ENCODE measurements at regions not wholly inside any gene's neighbourhood (a gene's known extent, or its start where the extent isn't known, plus 50 kb on each side); places are given as distances from the start of the nearest gene placed in this dataset.
A peak's percentile ranks its signal among the peaks of the same experiment; 100 is the strongest.

DNA sequence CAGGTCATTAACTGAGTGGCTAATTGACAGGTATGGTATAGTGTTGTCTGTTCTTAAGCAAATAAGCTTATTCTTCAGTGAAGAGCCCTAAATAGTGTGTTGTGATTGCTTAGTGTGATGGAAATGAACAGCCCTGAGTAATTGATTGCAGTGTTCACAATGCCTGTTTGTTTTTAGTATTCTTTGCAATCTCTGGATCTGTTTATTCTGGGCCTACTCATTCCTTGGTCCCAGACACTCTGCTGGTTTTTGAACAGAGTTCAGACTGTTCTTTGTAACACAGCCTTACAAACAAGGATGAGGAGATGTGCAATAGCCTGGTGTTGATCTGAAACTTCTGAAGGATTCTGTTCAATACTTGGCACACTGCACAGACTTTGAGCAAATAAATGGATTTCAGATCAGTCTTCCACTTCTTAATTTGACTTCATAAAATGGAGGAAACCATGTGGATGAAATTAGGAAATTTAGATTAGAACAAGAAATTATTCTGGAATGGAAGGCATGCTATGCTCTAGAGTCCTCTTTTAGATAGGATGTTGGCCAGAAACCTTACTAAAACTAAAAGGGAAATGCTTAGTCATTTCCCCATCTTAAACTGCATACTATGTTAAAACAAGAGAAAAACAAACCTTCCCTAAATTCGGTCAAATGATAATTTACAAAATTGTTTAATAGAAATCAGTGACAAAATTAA, 444.2 kb upstream of the SEMA3D start:
- TF ChIP-seq SPI1 (IDR thresholded peaks at IDR 0.05; ENCODE audit: borderline replicate concordance, low read depth) (peak; percentile 7; the same call in 1 of the 2 replicates), POLR2AphosphoS5 (IDR thresholded peaks at IDR 0.05; ENCODE audit: low read depth) (no peak)
- TF ChIP-seq, protein P1, sequence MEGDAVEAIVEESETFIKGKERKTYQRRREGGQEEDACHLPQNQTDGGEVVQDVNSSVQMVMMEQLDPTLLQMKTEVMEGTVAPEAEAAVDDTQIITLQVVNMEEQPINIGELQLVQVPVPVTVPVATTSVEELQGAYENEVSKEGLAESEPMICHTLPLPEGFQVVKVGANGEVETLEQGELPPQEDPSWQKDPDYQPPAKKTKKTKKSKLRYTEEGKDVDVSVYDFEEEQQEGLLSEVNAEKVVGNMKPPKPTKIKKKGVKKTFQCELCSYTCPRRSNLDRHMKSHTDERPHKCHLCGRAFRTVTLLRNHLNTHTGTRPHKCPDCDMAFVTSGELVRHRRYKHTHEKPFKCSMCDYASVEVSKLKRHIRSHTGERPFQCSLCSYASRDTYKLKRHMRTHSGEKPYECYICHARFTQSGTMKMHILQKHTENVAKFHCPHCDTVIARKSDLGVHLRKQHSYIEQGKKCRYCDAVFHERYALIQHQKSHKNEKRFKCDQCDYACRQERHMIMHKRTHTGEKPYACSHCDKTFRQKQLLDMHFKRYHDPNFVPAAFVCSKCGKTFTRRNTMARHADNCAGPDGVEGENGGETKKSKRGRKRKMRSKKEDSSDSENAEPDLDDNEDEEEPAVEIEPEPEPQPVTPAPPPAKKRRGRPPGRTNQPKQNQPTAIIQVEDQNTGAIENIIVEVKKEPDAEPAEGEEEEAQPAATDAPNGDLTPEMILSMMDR (IDR thresholded peaks at IDR 0.05; ENCODE audit: insufficient read depth, low read length), result no peak
- TF ChIP-seq, protein P2, sequence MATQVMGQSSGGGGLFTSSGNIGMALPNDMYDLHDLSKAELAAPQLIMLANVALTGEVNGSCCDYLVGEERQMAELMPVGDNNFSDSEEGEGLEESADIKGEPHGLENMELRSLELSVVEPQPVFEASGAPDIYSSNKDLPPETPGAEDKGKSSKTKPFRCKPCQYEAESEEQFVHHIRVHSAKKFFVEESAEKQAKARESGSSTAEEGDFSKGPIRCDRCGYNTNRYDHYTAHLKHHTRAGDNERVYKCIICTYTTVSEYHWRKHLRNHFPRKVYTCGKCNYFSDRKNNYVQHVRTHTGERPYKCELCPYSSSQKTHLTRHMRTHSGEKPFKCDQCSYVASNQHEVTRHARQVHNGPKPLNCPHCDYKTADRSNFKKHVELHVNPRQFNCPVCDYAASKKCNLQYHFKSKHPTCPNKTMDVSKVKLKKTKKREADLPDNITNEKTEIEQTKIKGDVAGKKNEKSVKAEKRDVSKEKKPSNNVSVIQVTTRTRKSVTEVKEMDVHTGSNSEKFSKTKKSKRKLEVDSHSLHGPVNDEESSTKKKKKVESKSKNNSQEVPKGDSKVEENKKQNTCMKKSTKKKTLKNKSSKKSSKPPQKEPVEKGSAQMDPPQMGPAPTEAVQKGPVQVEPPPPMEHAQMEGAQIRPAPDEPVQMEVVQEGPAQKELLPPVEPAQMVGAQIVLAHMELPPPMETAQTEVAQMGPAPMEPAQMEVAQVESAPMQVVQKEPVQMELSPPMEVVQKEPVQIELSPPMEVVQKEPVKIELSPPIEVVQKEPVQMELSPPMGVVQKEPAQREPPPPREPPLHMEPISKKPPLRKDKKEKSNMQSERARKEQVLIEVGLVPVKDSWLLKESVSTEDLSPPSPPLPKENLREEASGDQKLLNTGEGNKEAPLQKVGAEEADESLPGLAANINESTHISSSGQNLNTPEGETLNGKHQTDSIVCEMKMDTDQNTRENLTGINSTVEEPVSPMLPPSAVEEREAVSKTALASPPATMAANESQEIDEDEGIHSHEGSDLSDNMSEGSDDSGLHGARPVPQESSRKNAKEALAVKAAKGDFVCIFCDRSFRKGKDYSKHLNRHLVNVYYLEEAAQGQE (IDR thresholded peaks at IDR 0.05; ENCODE audit: insufficient replicate concordance, low read depth), result no peak
- Histone ChIP-seq H3K27ac (replicated peaks) (peak overlapping the region; percentile 21), H3K4me3 (replicated peaks; ENCODE audit: insufficient read depth, low read length) (no peak overlapping the region), H3K27me3 (ENCODE audit: insufficient read depth, poor library complexity, severe bottlenecking) (no peaks in the 10 kb centered on the region)
- DNase-seq (ENCODE audit: low read depth in 1 of 2, low spot score in 1 of 2), result no peak

DNA sequence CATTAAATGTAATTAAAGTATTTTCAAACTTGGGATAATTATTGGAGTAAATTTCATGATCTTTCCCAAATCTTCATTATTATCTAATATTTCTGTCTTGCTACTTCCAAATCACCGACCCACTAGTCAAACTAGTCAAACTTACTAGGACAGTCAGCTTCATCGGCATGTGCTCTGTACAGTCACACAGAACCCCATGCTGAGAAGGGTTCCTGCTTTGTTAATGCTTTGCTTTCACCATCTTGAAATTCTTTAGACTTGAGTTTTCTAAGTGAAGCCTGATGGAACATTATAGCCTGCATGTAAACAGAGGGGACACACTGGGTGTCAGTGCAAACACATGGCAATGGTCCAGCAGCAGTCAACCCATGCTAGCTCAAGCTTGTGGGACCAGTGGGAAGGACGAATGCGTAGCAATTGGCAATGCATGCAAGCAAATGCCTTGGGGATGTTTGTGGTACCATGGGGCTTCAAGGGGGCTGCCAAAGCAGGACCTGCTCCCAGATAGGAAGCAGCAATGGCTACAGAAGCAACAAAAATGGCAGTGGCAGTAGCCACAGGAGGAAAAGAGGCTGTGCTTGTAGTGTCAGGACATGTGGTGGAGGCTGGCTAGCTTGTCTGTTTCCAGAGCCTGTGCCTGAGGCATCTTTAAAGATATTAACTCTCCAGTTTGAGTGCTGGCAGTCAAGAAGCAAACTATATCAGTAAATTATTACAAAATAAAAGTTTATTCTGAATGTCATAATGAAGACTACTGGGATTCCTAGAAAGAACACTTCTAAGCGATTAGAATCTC, 441.1 kb upstream of the SEMA3D start:
- H3K27me3 ChIP-seq (ENCODE audit: insufficient read depth, poor library complexity, severe bottlenecking), result no peaks in the 10 kb centered on the region
- H3K27ac ChIP-seq (replicated peaks), result no peak overlapping the region
- TF ChIP-seq, protein P2 (IDR thresholded peaks at IDR 0.05; ENCODE audit: insufficient replicate concordance, low read depth), result no peak
- TF ChIP-seq, protein P1 (IDR thresholded peaks at IDR 0.05; ENCODE audit: insufficient read depth, low read length), result no peak
- TF ChIP-seq SPI1 (IDR thresholded peaks at IDR 0.05; ENCODE audit: borderline replicate concordance, low read depth), result no peak
- no peak for TF ChIP-seq POLR2AphosphoS5 (IDR thresholded peaks at IDR 0.05; ENCODE audit: low read depth)
- TF ChIP-seq GABPA (IDR thresholded peaks at IDR 0.05; ENCODE audit: low read depth), result no peak
- H3K4me3 ChIP-seq (replicated peaks; ENCODE audit: insufficient read depth, low read length), result no peak overlapping the region
- no peak for DNase-seq (ENCODE audit: low read depth in 1 of 2, low spot score in 1 of 2)

DNA sequence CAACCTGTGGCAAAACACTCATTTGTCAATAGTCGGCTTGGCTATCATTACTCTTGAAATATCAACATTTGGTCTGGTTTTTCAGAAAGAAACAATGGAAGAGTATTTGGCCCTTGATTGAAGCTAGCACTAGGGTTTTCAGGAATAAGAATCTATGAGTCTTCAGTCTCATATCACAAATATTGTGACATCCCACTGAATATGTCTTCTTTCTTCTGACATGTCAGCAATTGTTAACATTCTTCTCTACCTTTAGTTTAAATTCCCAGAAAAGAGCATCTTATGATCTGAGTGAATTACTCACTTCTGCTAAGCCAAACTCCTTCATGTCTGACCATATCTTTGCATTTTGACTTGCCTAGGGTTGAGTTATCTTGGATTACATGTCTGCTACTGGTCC, 435.2 kb upstream of the SEMA3D start:
- Histone ChIP-seq H3K4me3 (replicated peaks; ENCODE audit: insufficient read depth, low read length) (no peak overlapping the region), H3K27me3 (ENCODE audit: insufficient read depth, poor library complexity, severe bottlenecking) (no peaks in the 10 kb centered on the region)
- DNase-seq (ENCODE audit: low read depth in 1 of 2, low spot score in 1 of 2), result no peak

More for the DNA sequence above, 435.2 kb upstream of the SEMA3D start:
- no peak for TF ChIP-seq POLR2AphosphoS5 (IDR thresholded peaks at IDR 0.05; ENCODE audit: low read depth)
- TF ChIP-seq, protein P1 (IDR thresholded peaks at IDR 0.05; ENCODE audit: insufficient read depth, low read length), result no peak
- no peak for TF ChIP-seq SPI1 (IDR thresholded peaks at IDR 0.05; ENCODE audit: borderline replicate concordance, low read depth)
- TF ChIP-seq, protein P2 (IDR thresholded peaks at IDR 0.05; ENCODE audit: insufficient replicate concordance, low read depth), result no peak
- TF ChIP-seq GABPA (IDR thresholded peaks at IDR 0.05; ENCODE audit: low read depth), result no peak
- H3K27ac ChIP-seq (replicated peaks), result peak overlapping the region; percentile 50

All from HL-60 (cell line).